B cell (primary cell): ENCODE measurements at regions not wholly inside any gene's neighbourhood (a gene's known extent, or its start where the extent isn't known, plus 50 kb on each side); places are given as distances from the start of the nearest gene placed in this dataset.
A peak's percentile ranks its signal among the peaks of the same experiment; 100 is the strongest.

ENCODE experiments used
- ATAC-seq: fragments of 200-7000 bp; cut with Tn5 transposase; one replicate; pipeline ENCODE4 v1.10.0; 2021; ENCODE audit warnings: low read depth, mild to moderate bottlenecking, moderate number of reproducible peaks, moderate library complexity
- CTCF ChIA-PET: fragments of 350-600 bp; sonication (Branson Sonifier 250); formaldehyde crosslinking; loops from one replicate; lab custom pipeline; 2021; ENCODE audit warnings: antibody characterized with exemption, inconsistent platforms; lab: Charles Lee
- POLR2A ChIA-PET: fragments of 350-600 bp; sonication (Branson Sonifier 250); formaldehyde crosslinking; loops from one replicate; lab custom pipeline; 2021; ENCODE audit warnings: antibody characterized with exemption; lab: Charles Lee
- DNase-seq: peaks from one replicate; pipeline ENCODE4 v3.0.0; 2013
- H2AFZ ChIP-seq: 2 replicates; pipeline ENCODE4 v1.6.1; 2012; ENCODE audit warnings: mild to moderate bottlenecking, low read depth, low read length; ENCODE audit not compliant: insufficient read depth, poor library complexity, severe bottlenecking
- H3K27ac ChIP-seq, 2 donors: 1 replicate in 1 of 2; 2 replicates in 1 of 2; pipeline ENCODE4 v1.5.1; 2012 to 2013; ENCODE audit warnings: low read length in 2 of 2, mild to moderate bottlenecking in 2 of 2, moderate library complexity in 1 of 2
- H3K27me3 ChIP-seq, 4 experiments: fragments of 200-600 bp in 1 of 4; sonication (generic) in 1 of 4; replicated peaks in 1 of 4; 1 replicate in 2 of 4; 2 replicates in 2 of 4; pipeline versions ENCODE4 v1.6.1 to v1.7.0; 2013 to 2016; ENCODE audit warnings: low read length in 3 of 4, mild to moderate bottlenecking in 2 of 4, mixed read lengths in 1 of 4, moderate library complexity in 1 of 4; ENCODE audit not compliant: insufficient read depth in 4 of 4, control insufficient read depth in 3 of 4; ENCODE audit errors: control extremely low read depth in 1 of 4
- H3K36me3 ChIP-seq, 2 experiments: replicated peaks in 1 of 2; 1 replicate in 1 of 2; 2 replicates in 1 of 2; pipeline versions ENCODE4 v1.6.1 to v1.7.1; 2013; ENCODE audit warnings: low read length in 1 of 2; ENCODE audit not compliant: insufficient read depth in 2 of 2, control insufficient read depth in 1 of 2; ENCODE audit errors: control extremely low read depth in 1 of 2, extremely low read depth in 1 of 2
- H3K4me1 ChIP-seq, 2 donors: fragments of 200-600 bp in 1 of 2; sonication (generic) in 1 of 2; 1 replicate in 1 of 2; 2 replicates in 1 of 2; pipeline versions ENCODE4 v1.5.1 to v1.6.1; 2013 to 2017; ENCODE audit warnings: low read length in 2 of 2; ENCODE audit not compliant: control insufficient read depth in 2 of 2, insufficient read depth in 2 of 2
- H3K4me2 ChIP-seq: replicated peaks from 2 replicates; pipeline ENCODE3; 2012; ENCODE audit warnings: mild to moderate bottlenecking, low read depth, low read length; ENCODE audit not compliant: poor library complexity, severe bottlenecking
- H3K4me3 ChIP-seq, 5 experiments: fragments of 200-600 bp in 1 of 5; sonication (generic) in 1 of 5; 1 replicate in 3 of 5; 2 replicates in 2 of 5; pipeline versions ENCODE4 v1.5.1 to v1.7.0; 2011 to 2016; ENCODE audit warnings: low read length in 4 of 5, mild to moderate bottlenecking in 4 of 5, low read depth in 2 of 5, control low read depth in 1 of 5, moderate library complexity in 1 of 5; ENCODE audit not compliant: insufficient read depth in 1 of 5; ENCODE audit errors: control extremely low read depth in 1 of 5, extremely low read depth in 1 of 5
- H3K79me2 ChIP-seq: fragments of 200-600 bp; sonication (generic); one replicate; pipeline ENCODE4 v1.6.0; 2016; ENCODE audit warnings: low read length; ENCODE audit not compliant: control insufficient read depth, insufficient read depth
- H3K9ac ChIP-seq: fragments of 200-600 bp; sonication (generic); 2 replicates; pipeline ENCODE4 v1.6.1; 2017; ENCODE audit warnings: mild to moderate bottlenecking, low read length, moderate library complexity
- H3K9me3 ChIP-seq, 3 donors: one replicate each; pipeline versions ENCODE4 v1.6.1 to v1.7.1; 2013; ENCODE audit warnings: low read length in 2 of 3; ENCODE audit not compliant: control insufficient read depth in 2 of 3, insufficient read depth in 1 of 3; ENCODE audit errors: control extremely low read depth in 1 of 3
- H4K20me1 ChIP-seq: 2 replicates; pipeline ENCODE4 v1.6.0; 2012; ENCODE audit warnings: mild to moderate bottlenecking, low read length; ENCODE audit not compliant: insufficient read depth, control insufficient read depth, poor library complexity, severe bottlenecking
- H3K27ac Mint-ChIP-seq: one replicate; pipeline ENCODE4 v1.8.0; 2021; ENCODE audit warnings: mixed read lengths
- H3K27me3 Mint-ChIP-seq: one replicate; pipeline ENCODE4 v1.8.0; 2021; ENCODE audit warnings: mixed read lengths
- H3K4me1 Mint-ChIP-seq: one replicate; pipeline ENCODE4 v1.8.0; 2021; ENCODE audit warnings: mixed read lengths
- H3K4me3 Mint-ChIP-seq: one replicate; pipeline ENCODE4 v1.8.0; 2021; ENCODE audit warnings: mixed read lengths
- H3K9me3 Mint-ChIP-seq: one replicate; pipeline ENCODE4 v1.8.0; 2022; ENCODE audit warnings: mixed read lengths; ENCODE audit not compliant: insufficient read depth
- CTCF ChIP-seq: fragments of 200-600 bp; IDR thresholded peaks from one replicate; pipeline ENCODE4 v1.8.0; 2022; ENCODE audit warnings: antibody characterized with exemption, mild to moderate bottlenecking
- EZH2 ChIP-seq: IDR thresholded peaks from 2 replicates; pipeline ENCODE4 v1.6.1; 2012; ENCODE audit warnings: borderline replicate concordance, low read depth, mild to moderate bottlenecking, moderate library complexity, low read length; ENCODE audit not compliant: insufficient read depth, poor library complexity, severe bottlenecking
- WGBS: methylation state at CpG from one replicate; pipeline ENCODE4 v1.1.5; 2013; ENCODE audit warnings: missing lambda C conversion rate; ENCODE audit not compliant: insufficient coverage; 5-methylcytosine and 5-hydroxymethylcytosine counted together
- intact Hi-C: fragments of 100-400 bp; cut with micrococcal nuclease; formaldehyde crosslinking; loops from one replicate; pipeline ENCODE4 v1.10.0; 2022

- H3K9me3 ChIP-seq = peaks cover 0 to 4% (median 0%) of the 10 kb centered on the region in 3 donors
- no peak for ATAC-seq
- Mint-ChIP-seq H3K4me1 (peaks cover 73% of the 10 kb centered on the region), H3K4me3 (peak overlapping the region; percentile 42), H3K9me3 (peaks cover 6% of the 10 kb centered on the region), H3K27ac (peak overlapping the region; percentile 85), H3K27me3 (no peaks in the 10 kb centered on the region)
- WGBS = 100% methylated on average over 1 of the region's 2 CpGs
- no peaks in the 10 kb centered on the region for H3K79me2 ChIP-seq
- H3K27me3 ChIP-seq = no peaks in the 10 kb centered on the region
- DNase-seq = no peak
- H4K20me1 ChIP-seq = no peaks in the 10 kb centered on the region
- ChIA-PET POLR2A (no interaction called here), CTCF (no interaction called here)
- no peak overlapping the region for H3K4me3 ChIP-seq
- no peak overlapping the region for H2AFZ ChIP-seq
- intact Hi-C loops = no loop called here
- peak overlapping the region; percentile 16 to 30 for H3K27ac ChIP-seq
- H3K9ac ChIP-seq = no peak overlapping the region
- no peaks in the 10 kb centered on the region for H3K36me3 ChIP-seq
- TF ChIP-seq CTCF (no peak), EZH2 (no peak)
- no peak overlapping the region for H3K4me2 ChIP-seq
- peaks cover 65 to 72% of the 10 kb centered on the region in 2 donors for H3K4me1 ChIP-seq
These were observed 272.3 kb upstream of the AMIGO2 start for GRCh38 chr12:47352067-47352466.

GRCh38 chr12:47351526-47351925, 271.8 kb upstream of the AMIGO2 start:
- Mint-ChIP-seq H3K9me3 (peaks cover 6% of the 10 kb centered on the region), H3K4me3 (no peak overlapping the region), H3K27ac (peak overlapping the region; percentile 85), H3K4me1 (peaks cover 71% of the 10 kb centered on the region), H3K27me3 (no peaks in the 10 kb centered on the region)
- Histone ChIP-seq H3K9ac (no peak overlapping the region), H3K4me1 (peaks cover 65 to 66% of the 10 kb centered on the region in 2 donors), H3K27me3 (no peaks in the 10 kb centered on the region), H3K9me3 (peaks cover 0 to 4% (median 0%) of the 10 kb centered on the region in 3 donors), H2AFZ (no peak overlapping the region), H4K20me1 (no peaks in the 10 kb centered on the region), H3K4me2 (no peak overlapping the region), H3K27ac (no peak overlapping the region), H3K79me2 (no peaks in the 10 kb centered on the region), H3K36me3 (no peaks in the 10 kb centered on the region), H3K4me3 (no peak overlapping the region)
- TF ChIP-seq EZH2 (no peak), CTCF (no peak)
- DNase-seq (no peak), ATAC-seq (no peak)
- WGBS = no CpG with 5 or more reads among the region's 2 CpGs
- ChIA-PET CTCF (no interaction called here), POLR2A (no interaction called here)
- intact Hi-C loops = no loop called here
